COLO668 (cell line): ENCODE measurements at regions not wholly inside any gene's neighbourhood (a gene's known extent, or its start where the extent isn't known, plus 50 kb on each side); places are given as distances from the start of the nearest gene placed in this dataset.

Experiments
- DNase-seq: peaks from one replicate; lab custom pipeline; 2025; ENCODE audit not compliant: unreplicated experiment; lab: John Stamatoyannopoulos, UW

GRCh38 chr18:10374195-10374594 lies 80.2 kb upstream of the APCDD1 start:
- no peak for DNase-seq

DNA sequence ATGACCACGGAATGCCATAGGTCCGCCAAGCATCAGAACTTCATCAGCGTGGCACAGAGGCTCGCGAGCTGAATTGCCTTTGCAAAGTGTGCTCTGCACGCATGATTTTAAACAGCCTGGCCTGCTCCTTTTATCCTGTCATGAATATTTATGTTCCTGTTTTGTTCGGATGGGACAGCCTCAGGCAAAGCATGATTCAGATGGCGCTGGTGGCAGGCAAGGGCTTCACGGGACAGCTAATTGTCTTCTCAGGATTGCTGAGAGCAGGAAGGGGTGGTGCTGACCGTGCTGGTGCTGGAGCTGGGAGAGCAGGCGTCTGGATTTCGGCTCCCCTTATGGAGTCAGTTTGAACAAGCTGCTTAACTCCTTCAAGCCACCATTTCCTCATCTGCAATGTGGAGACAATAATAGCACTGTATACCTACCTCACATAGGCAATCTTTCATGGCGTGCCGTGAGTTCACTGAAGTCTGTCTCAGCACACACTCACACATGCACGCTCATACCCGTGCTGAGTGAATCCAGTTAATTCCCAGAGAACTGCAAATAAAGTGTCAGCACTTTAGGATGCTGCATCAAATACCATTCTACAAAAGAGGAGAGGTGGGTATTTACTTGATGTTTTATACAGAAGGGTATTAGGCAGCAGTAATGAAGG lies 79.7 kb upstream of the APCDD1 start:
- no peak for DNase-seq

GRCh38 chr18:10376731-10377130 lies 77.7 kb upstream of the APCDD1 start:
- DNase-seq = no peak

DNA sequence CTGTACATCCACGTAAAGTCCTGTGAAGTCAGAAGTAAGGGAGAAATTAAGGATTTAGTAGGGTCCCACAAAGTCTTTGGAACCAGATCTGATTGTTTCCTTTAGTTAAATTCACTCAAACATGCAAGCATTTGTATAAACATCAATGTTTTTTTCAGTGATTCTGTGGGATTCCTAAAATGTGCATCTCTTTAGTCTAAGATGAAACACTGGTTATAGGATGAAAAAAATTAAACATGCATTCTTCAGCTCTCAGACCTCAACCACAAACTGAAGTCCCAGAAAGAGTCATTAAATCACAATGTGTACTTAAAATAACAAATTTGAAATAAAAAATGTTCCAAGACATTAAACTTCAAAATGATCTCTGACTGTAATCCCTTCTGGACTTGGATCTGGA lies 76.5 kb upstream of the APCDD1 start:
- DNase-seq = no peak

- no peak for DNase-seq
Observed at GRCh38 chr18:10378688-10379420, 75.6 kb upstream of the APCDD1 start.

DNA sequence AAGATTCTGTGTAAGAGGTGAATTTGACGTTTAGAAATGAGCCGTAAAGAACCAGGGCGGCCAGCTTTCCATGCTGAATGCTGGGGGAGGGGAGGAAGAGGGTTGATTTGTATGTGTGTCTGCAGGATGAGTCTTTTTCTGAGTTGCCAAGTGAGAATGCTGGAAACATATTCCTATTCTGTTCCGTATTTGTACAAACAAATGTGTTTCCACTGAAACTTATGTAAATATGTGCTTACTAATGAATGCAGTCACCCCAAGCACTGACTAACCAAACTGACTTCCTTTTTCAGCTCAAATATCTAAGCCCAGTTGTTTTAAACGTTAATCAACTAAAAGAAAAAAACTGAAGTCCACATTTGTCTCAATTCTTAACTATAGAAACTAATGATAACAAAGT lies 74.9 kb upstream of the APCDD1 start:
- DNase-seq = no peak

DNA sequence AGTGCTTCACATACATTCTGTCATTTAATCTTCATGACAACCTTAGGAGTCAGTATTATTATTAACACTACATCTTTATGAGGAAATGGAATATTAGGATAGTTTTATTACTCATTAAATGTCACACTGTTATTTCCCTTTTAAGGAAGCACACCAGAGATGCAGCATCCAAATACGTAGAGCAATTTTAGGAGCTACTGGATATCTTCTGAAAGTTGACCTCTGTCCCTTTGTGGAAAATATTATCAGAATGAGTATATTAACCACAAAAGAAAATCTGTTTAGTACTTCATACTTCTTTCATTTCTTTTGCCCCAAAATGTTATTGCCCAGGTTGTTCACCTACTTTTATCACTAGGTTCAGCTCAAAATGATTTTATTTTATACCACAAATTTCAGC lies 72.9 kb upstream of the APCDD1 start:
- DNase-seq = no peak

DNA sequence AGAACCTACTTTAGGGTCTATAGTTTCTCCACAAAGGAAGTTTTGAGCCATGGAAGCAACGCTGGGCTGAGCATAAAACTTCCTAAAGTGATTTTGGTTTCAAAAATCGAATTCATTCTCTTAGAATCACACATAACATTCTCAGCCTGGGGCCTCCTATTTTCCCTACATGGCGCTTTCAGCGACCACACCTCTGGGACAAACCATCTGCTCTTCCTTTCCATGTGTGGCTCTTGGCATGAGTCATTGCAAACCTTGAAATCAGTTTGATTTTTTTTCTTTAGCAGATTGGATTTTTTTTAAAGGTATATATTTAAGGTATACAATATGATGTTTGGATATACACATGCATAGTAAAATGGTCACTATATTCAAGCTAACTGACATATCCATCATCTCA lies 72.5 kb upstream of the APCDD1 start:
- no peak for DNase-seq

GRCh38 chr18:10386049-10386448 lies 68.4 kb upstream of the APCDD1 start:
- DNase-seq = no peak

DNA sequence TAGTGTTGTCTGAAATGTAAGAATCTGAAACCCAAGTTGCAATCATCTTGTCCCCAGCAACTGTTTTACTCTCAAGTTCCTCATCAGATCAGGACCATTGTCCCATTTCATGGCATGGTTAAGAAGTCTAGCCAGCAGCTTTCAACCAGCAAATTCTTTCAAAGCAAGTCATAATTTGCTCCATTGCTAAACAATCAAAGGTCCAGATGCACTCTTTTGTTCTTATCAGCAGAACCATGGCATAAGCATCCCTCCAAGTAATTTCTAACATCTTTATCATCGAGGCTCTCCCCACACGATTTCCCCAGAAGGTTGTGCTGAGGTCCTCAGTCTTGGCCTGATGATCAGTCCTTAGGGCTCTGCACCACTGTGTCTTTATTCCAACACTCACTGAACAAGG lies 67.5 kb upstream of the APCDD1 start:
- no peak for DNase-seq

DNA sequence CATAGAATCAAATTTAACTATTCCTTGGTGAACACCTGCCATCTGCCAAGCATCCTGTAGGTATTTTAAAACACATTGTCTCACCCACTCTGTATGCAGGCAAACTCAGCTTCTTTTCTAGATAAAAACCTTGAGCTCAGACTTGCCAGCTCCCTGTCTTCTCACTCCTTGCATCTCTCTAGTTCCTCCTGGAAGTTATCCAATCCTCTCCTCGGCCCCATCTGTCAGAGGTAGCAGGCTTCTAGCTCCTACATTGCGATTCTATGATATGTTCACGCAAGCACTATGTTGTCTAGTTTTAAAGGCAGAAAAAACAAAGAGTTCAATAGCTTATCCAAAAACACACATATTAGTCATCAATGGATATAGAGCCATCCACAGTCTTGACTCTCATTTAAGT lies 67.0 kb upstream of the APCDD1 start:
- no peak for DNase-seq

GRCh38 chr18:10388373-10388772 lies 66.1 kb upstream of the APCDD1 start:
- no peak for DNase-seq

GRCh38 chr18:10391506-10391905 lies 62.9 kb upstream of the APCDD1 start:
- DNase-seq = no peak

DNA sequence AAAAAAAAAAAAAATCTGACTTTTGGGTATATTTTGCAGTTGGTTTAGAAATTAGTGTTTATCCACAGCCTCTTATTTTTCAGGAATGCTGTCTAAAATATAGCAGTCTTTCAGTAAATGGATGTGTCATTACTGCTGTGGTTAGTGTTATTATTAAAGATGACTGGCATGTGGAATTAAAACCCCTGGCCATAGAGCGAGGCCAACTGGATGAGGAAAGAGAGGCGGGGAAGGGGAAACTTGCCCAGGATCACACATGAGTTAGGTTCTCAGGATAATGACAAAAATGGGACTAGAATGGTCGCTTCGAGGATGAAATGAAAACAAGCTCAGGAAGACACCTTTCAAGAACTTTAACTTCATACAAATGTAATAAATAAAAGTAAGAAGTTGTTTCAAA lies 57.4 kb upstream of the APCDD1 start:
- DNase-seq = no peak

DNA sequence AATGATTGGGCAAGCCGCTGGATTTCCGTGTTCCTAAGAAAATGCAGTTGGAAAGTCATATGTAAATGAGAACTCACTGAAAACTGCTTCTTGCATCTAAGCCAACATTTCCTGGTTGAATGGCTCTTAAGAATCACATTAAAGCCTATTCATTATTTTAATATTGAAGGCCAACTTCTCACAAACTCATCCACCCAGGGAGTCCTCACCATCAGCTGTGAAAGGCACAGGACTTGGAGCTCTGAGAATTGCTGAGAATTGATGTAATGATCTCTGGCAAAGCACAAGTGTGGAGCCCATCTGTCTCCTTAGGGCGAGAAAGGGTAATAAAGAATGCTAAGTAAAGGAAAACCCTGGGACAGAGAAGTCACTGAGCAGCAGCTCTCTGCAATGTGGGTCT lies 55.9 kb upstream of the APCDD1 start:
- no peak for DNase-seq

DNA sequence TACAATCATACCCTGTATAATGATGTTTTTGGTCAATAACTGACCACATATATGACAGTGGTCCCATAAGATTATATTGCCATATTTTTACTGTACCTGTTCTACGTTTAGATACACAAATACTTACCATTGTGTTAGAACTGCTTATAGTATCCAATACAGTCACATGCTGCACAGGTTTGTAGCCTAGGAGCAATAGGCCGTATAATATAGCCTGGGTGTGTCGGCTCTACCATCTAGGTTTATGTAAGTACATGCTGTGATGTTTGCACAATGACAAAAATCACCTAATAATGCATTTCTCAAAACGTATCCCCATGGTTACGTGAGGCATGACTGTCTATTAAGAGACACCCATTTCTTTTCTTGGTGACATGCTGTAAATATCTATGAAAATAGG lies 55.0 kb upstream of the APCDD1 start:
- DNase-seq = no peak

DNA sequence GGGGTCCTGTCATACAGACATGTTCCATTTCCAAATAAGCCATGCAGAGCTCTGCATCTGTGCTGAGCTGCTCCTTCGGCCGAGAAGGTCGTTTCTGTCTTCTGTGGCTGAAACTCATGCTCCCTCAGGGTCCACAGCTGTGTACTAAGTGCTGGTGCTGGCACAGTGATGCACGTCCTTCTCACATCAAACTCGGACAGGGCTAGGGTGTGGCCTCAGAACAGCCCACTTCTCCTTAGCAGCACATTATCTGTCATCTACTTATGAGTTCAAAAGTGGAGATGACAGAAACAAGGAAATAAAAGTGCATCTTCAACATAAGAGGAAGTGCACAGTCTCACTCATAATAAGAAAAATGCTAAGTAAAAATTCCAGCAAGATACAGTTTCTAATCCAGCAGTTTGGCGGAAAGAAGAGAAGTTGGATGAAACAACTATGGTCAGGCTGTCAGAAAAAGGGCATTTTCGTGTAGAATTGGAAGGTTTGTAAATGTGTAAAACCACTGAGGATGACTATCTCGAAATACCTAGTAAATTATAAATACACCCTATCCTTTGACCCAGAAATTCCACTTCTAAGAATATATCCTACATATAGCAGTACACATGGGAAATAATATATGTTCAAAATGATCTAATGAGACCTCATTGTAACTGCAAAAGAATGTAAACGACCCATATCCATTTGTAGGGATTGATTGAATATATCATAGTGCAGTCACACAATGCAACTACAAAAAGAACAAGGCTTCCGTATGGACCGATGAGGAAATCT lies 53.7 kb upstream of the APCDD1 start:
- no peak for DNase-seq

GRCh38 chr18:10401521-10401920 lies 52.9 kb upstream of the APCDD1 start:
- DNase-seq = no peak

DNA sequence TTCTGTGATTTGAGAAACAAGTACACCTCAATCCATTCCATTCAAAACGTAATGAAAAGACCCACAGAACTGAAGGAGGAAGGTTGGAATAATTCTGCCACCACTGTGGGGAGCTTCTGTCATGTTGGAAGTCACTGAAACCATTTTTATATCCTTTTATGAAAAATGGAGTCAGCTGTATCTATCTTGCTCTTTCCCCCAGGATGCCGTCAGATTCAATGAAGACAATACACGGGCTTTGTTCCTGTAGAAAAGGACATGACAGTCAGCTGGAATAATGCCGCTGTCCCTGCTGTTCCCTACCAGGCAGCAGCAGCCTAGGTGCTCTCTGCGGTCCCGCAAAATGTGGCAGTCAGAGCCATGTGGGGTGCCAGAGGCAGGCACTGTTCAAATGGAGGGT lies 52.5 kb upstream of the APCDD1 start:
- no peak for DNase-seq

GRCh38 chr18:10402871-10403559 lies 51.4 kb upstream of the APCDD1 start:
- no peak for DNase-seq

DNA sequence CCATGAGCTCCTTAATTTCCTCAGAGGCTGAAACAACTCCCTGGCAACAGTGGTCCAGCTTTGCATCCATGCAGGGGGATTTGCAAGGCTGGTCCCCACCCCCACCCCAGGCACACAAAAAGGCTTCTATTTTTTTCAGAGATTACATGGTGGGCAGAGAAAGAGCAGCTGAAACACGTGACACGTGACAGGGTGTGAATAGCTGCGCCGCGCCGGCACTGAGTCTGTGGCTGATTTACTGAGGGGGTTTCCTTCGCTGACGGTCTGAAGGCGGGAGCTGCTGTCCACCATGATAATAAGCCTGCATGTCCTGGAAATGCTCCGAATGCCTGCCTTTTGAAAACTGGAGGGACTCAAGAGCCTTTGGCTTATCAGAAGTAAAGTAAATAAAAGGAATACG lies 50.7 kb upstream of the APCDD1 start:
- DNase-seq = no peak

GRCh38 chr18:10404168-10404567 lies 50.3 kb upstream of the APCDD1 start:
- no peak for DNase-seq
